CD4-positive, alpha-beta T cell treated with Interleukin-1 beta for 1 hour (primary cell): ENCODE measurements at regions not wholly inside any gene's neighbourhood (a gene's known extent, or its start where the extent isn't known, plus 50 kb on each side); places are given as distances from the start of the nearest gene placed in this dataset.
"Not testable (repeated sequence)": the region's sequence is repeated elsewhere in the genome, so short reads cannot be mapped to it uniquely, and the experiment has no call there.

ENCODE experiments used
- DNase-seq, 2 donors: peaks; one replicate each; pipeline ENCODE4 v3.0.0-alpha.2; 2020 to 2022

DNA sequence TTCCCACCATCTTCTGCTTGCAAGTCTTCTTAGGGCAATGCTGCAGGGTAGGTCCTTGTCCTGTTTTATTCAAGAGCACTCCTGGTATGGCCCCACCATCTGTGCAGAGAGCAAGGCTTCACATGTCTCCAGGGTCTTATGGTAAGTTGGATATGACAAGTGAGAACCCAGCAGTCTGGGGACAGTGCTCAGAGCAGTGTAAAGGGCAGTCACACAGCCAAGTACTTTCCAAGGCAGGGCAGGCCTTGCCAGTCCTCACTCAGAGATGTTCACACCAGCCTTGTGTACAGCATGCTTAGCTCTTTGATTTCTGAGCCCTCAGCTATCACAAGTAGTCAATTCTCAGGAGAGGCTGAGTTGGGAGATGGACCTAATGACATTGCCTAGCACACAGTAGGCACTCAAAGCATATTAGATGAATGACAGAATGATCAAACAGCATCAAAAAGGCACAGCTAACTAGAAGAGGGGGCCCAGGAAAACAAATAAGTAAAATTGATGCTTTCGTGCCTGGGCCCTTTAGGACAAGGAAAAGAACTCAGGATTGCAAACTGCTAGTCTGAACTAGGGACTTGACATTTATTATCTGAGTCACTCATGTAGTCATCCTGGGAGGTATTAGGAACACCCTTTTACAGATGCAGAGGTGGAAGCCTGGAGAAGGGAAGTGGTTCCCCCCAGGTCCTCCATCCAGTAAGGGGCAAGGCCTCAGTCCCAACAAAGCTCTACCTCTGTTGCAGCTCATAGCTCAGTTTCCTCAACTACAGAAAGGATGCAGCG lies 86.7 kb upstream of the CTAGE1 start:
- DNase-seq = no peak

DNA sequence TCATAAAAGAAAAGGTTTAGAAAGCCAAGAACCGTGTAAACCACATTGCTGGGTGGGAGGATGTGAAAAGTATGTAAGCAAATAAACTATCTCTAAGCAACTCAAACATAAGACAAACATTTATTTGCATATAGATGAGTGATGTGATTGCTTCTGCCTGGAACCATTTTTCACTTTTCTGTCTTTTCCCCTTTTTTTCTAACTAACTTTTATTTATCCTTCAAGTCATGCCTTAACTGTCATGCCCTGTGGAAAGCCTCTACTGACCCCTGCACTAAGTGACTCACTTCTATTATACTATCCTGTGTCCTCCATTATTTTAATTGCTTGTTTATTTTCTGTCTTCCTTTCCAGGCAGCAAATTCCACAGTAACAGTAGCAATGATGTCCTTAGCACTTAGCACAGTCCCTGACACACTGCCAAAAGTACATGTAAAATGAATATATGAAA lies 87.5 kb upstream of the CTAGE1 start:
- no peak for DNase-seq

GRCh38 chr18:22507055-22507454 lies 89.3 kb upstream of the CTAGE1 start:
- DNase-seq = no peak

GRCh38 chr18:22509423-22509822 lies 91.7 kb upstream of the CTAGE1 start:
- DNase-seq = no peak

GRCh38 chr18:22510697-22511096 lies 93.0 kb upstream of the CTAGE1 start:
- DNase-seq = no peak

DNA sequence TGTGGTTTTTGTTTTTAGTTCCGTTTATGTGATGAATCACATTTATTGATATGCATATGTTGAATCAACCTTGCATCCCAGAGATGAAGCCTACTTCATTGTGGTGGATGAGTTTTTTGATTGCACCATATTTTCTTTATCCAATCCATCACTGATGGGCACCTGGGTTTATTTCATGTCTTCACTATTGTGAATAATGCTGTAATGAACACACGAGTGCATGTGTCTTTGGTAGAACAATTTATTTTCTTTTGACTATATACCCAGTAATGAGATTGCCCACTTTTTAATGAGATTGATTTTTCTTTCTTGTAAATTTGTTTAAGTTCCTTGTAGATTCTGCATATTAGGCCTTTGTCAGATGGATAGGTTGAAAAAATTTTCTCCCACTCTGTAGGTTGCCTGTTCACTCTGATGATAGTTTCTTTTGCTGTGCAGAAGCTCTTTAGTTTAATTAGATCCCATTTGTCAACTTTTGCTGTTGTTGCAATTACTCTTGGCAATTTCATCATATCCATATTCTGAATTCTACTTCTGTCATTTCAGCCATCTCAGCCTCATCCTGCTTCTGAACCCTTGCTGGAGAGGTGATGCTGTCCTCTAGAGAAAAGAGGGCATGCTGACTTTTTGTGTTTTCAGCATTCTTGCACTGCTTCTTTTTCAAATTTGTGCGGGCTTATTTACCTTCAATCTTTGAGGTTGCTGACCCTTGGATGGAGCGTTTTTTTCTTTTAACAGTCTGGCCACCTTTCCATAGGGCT lies 96.2 kb upstream of the CTAGE1 start:
- DNase-seq = no peak

- no peak for DNase-seq
Measured at GRCh38 chr18:22514655-22515054, 96.9 kb upstream of the CTAGE1 start.

GRCh38 chr18:22515250-22515649 lies 97.5 kb upstream of the CTAGE1 start:
- DNase-seq = no peak

DNA sequence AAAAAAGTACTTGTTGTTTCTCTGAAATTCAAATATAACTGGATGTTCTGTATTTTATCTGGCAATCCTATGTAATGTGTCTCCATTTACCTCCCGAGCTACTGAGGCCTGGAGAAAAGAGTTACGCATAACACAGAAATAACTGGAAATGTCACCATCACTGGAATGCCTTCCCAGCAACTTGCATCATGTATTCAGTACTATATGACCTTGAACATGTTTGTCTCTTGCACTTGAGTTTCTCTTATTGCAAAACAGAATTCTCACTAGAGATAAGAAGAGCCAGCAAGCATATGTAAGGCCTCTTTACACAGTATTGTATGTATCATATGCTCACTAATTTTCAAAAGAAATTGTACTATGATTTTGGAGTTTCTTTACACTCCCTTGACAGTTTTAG lies 99.6 kb upstream of the CTAGE1 start:
- DNase-seq = no peak

DNA sequence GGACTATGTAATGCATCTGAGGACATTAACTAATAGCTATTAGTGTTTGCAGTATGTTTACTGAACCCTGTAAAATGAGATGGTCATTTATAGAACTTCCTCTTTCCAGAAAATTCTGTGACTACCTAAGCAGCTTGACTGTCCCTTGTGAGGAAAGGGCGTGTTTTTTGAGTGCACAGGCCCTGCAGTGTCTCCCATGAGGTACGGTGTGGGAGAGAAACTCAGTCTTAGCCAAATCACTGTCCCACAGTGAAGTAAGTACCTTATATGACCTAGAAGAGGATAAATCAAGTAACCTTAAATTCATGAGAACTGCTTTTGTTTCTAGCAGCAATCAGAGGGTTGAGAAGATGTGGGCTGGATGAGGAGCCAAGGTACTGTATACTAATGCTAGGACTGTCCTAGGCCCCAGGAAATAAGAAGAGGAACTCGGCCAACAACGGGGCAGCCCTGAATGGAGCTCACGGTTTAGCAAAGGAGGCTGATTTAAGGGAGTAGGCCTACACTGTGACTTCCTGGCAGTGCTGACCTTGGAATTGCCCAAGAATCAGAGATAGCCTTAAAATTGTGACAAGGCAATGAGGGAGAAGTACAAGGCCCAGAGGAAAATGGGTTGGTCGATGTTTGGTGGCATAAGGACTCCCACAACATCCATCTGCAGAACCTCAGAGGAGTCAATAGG lies 103.5 kb upstream of the CTAGE1 start:
- DNase-seq = no peak

DNA sequence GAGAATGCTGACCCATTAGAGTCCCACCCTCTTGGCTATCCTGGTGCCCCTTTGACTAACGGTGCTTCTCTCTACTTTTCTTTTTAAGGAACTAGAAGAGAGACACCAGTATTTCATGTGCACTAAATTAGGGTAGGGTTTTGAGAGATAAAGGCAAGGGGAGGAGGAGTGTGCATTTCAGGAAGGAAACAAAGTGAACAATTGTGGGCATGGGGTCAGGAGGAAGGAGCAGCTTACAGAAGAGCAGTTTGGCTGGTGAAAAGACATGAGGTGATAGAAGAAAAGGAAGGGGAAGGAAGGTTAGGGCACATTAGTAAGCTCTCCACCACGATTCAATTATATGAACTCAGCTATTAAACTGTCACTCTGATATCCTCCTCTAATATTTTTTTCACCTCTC lies 105.8 kb upstream of the CTAGE1 start:
- DNase-seq = no peak

GRCh38 chr18:22524783-22525182 lies 107.1 kb upstream of the CTAGE1 start:
- no peak for DNase-seq

- no peak for DNase-seq
Measured at GRCh38 chr18:22525313-22525712, 107.6 kb upstream of the CTAGE1 start.

GRCh38 chr18:22525883-22526282 lies 108.2 kb upstream of the CTAGE1 start:
- no peak for DNase-seq

GRCh38 chr18:22528291-22528690 lies 110.6 kb upstream of the CTAGE1 start:
- DNase-seq = no peak

DNA sequence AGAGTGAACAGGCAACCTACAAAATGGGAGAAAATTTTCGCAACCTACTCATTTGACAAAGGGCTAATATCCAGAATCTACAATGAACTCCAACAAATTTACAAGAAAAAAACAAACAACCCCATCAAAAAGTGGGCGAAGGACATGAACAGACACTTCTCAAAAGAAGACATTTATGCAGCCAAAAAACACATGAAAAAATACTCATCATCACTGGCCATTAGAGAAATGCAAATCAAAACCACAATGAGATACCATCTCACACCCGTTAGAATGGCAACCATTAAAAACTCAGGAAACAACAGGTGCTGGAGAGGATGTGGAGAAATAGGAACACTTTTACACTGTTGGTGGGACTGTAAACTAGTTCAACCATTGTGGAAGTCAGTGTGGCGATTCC lies 117.0 kb upstream of the CTAGE1 start:
- not testable (repeated sequence) for DNase-seq

DNA sequence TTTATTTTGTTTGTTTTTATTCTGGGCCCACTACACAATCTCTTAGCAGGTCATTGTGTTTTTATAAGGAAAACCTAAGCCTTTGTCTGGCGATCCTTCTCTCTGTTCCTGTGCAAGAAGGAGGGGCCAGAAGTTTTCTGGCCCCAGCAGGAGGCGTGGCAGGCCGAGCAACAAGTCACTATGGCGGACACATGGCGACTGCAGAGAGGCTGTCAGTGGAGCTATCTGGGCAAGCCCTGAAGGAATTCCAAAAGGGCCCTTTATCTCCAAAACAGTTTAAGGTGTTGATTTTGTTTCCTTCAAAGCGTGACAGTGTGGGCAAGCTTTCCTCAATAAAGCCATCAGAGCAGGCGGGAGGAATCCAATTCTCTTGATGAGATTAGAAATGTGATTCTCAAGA lies 118.8 kb upstream of the CTAGE1 start:
- no peak for DNase-seq

- no peak for DNase-seq
Measured at GRCh38 chr18:22538426-22538825, 120.7 kb upstream of the CTAGE1 start.

DNA sequence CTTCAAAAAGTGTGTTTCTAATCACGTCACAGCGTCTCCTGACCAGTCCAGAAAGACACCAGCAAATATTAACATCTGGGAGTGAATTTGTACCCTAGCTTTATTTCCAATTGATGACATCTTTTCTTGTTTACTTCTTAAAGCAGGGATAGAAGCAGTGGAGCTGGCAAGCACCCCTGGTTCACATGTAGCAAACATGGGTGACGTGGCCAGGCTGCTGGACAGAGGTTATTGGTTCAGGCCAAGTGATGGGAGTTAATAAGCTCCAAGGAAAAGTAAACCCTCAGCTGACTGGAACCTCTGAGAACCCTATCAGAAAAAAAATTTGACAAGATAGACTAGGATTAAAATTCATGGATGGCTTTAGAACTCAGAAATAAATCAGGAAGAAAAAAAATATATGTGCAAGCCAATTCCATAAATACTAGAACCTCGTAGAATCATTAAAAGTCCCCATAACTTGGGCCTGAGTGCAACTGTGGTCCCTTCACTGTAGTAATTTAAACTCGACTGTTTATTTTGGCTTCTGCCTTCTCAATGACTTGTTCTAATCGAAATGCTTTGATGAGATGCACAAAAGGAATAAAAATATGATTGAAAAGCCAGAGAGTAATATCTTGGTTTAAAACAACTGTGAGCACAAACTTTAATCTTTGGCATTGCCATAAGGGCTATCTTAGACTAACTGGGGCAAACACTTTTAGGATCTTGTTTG lies 121.5 kb upstream of the CTAGE1 start:
- DNase-seq = no peak

GRCh38 chr18:22541232-22541631 lies 123.5 kb upstream of the CTAGE1 start:
- DNase-seq = no peak

DNA sequence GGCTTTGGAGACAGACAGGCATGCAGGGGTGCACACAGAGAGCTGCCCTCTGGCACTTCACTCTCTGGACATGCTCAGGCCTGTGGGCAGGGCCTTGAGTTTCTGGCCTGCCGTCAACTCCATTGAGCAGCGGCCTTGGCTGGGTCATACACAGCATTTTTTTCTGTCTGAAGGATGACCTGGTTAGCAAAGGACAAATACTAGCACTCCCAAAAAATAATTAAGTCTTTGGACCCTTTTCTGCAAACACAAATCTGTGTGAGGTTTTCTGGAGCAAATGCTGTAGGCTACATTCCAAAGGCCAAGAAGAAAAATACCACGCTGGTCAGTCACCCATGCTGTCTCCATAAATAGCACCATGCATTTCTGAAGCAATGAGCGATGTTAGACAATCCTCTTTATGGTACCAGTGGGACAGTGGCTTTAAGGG lies 124.7 kb upstream of the CTAGE1 start:
- no peak for DNase-seq

- DNase-seq = no peak
Measured at GRCh38 chr18:22543769-22544168, 126.1 kb upstream of the CTAGE1 start.

DNA sequence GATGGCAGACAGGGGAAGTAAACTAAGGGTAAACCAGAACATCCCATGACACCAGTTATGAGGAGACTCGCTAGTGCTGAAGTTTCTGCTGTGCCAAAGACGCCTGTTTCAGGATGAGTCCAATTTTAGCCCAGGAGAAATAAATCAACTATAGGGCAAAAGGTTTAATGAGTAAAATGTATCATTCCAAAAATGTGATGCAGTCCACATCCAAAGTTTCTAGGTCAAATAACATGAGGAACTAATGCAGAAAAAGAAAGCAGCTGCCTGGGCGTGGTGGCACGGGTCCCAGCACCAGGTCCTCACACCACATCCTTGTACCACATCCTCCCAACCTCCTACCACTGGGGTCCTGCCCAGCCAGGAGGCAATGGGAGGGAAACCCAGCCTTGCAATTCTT lies 126.9 kb upstream of the CTAGE1 start:
- no peak for DNase-seq
